Fibroblast of lung (primary cell): ENCODE measurements at regions not wholly inside any gene's neighbourhood (a gene's known extent, or its start where the extent isn't known, plus 50 kb on each side); places are given as distances from the start of the nearest gene placed in this dataset.

Source experiments
- DNase-seq, 2 donors: peaks; one replicate each; pipeline versions ENCODE4 v3.0.0 to v3.0.0-alpha.2; 2010; ENCODE audit warnings: low read depth in 2 of 2
- H2AFZ ChIP-seq: 2 replicates; pipeline ENCODE4 v1.5.1; 2012; ENCODE audit warnings: low read length, control low read depth, inconsistent platforms
- H3K27ac ChIP-seq: 2 replicates; pipeline ENCODE4 v1.5.1; 2011; ENCODE audit warnings: low read length, control low read depth; ENCODE audit not compliant: insufficient read depth
- H3K27me3 ChIP-seq: 2 replicates; pipeline ENCODE4 v1.5.1; 2011; ENCODE audit warnings: mild to moderate bottlenecking, low read length; ENCODE audit not compliant: control insufficient read depth, insufficient read depth
- H3K36me3 ChIP-seq: 2 replicates; pipeline ENCODE4 v1.5.1; 2011; ENCODE audit warnings: low read length; ENCODE audit not compliant: control insufficient read depth, insufficient read depth
- H3K4me1 ChIP-seq: 2 replicates; pipeline ENCODE4 v1.5.1; 2011; ENCODE audit warnings: low read length; ENCODE audit not compliant: control insufficient read depth, insufficient read depth; ENCODE audit errors: extremely low read depth
- H3K4me2 ChIP-seq: 2 replicates; pipeline ENCODE4 v1.5.1; 2011; ENCODE audit warnings: low read length, control low read depth; ENCODE audit not compliant: insufficient read depth; ENCODE audit errors: extremely low read depth
- H3K4me3 ChIP-seq, 4 experiments: fragments of 200-600 bp in 1 of 4; sonication (generic) in 1 of 4; replicated peaks in 1 of 4; 2 replicates each; pipeline ENCODE4 v1.5.1; 2011 to 2016; ENCODE audit warnings: low read length in 4 of 4, low read depth in 3 of 4, mild to moderate bottlenecking in 3 of 4, control low read depth in 2 of 4, inconsistent platforms in 1 of 4, mixed read lengths in 1 of 4; ENCODE audit not compliant: insufficient read depth in 1 of 4; ENCODE audit errors: control extremely low read depth in 1 of 4
- H3K79me2 ChIP-seq: 2 replicates; pipeline ENCODE4 v1.5.1; 2012; ENCODE audit warnings: mild to moderate bottlenecking, low read length, inconsistent platforms; ENCODE audit not compliant: control insufficient read depth, insufficient read depth
- H3K9ac ChIP-seq: 2 replicates; pipeline ENCODE4 v1.5.1; 2011; ENCODE audit warnings: mild to moderate bottlenecking, low read length, control low read depth; ENCODE audit not compliant: insufficient read depth
- H3K9me3 ChIP-seq: 2 replicates; pipeline ENCODE4 v1.5.1; 2012; ENCODE audit warnings: low read depth, low read length; ENCODE audit not compliant: control insufficient read depth, insufficient read depth
- H4K20me1 ChIP-seq: 2 replicates; pipeline ENCODE4 v1.5.1; 2011; ENCODE audit warnings: low read length; ENCODE audit not compliant: control insufficient read depth, insufficient read depth; ENCODE audit errors: extremely low read depth
- EZH2 ChIP-seq: IDR thresholded peaks from 2 replicates; pipeline ENCODE4 v1.5.1; 2012; ENCODE audit warnings: low read length, control low read depth, mild to moderate bottlenecking; ENCODE audit errors: missing control alignments
- TF ChIP-seq, protein P1 (sequence below), 2 donors: IDR thresholded peaks in 1 of 2; conservative IDR thresholded peaks in 1 of 2; 1 replicate in 1 of 2; 2 replicates in 1 of 2; pipeline ENCODE4 v1.5.1; 2011 to 2012; ENCODE audit warnings: low read length in 2 of 2, control low read depth in 1 of 2, inconsistent platforms in 1 of 2, low read depth in 1 of 2, mild to moderate bottlenecking in 1 of 2

DNA sequence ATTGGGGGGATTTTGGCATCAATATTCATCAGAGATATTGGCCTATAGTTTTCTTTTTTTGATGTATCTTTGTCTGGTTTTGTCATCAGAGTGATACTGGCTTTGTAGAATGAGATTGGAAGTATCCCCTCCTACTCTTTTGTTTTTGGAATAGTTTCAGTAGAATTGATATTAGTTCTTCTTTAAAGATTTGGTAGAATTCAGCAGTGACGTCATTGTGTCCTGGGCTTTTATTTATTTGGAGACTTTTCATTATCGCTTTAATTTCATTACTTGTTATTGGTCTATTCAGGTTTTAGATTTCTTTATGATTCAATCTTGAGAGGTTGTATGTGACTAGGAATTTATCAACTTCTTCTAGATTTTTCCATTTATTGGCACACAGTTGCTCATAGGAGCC lies 825.5 kb upstream of the NXPH2 start:
- Histone ChIP-seq H3K4me3 (no peak overlapping the region), H4K20me1 (no peaks in the 10 kb centered on the region), H3K79me2 (no peaks in the 10 kb centered on the region), H3K36me3 (no peaks in the 10 kb centered on the region), H3K9me3 (no peaks in the 10 kb centered on the region), H3K4me1 (no peaks in the 10 kb centered on the region), H2AFZ (no peak overlapping the region), H3K9ac (no peak overlapping the region), H3K27me3 (no peaks in the 10 kb centered on the region), H3K4me2 (no peak overlapping the region), H3K27ac (no peak overlapping the region)
- no peak for TF ChIP-seq EZH2
- TF ChIP-seq, protein P1, sequence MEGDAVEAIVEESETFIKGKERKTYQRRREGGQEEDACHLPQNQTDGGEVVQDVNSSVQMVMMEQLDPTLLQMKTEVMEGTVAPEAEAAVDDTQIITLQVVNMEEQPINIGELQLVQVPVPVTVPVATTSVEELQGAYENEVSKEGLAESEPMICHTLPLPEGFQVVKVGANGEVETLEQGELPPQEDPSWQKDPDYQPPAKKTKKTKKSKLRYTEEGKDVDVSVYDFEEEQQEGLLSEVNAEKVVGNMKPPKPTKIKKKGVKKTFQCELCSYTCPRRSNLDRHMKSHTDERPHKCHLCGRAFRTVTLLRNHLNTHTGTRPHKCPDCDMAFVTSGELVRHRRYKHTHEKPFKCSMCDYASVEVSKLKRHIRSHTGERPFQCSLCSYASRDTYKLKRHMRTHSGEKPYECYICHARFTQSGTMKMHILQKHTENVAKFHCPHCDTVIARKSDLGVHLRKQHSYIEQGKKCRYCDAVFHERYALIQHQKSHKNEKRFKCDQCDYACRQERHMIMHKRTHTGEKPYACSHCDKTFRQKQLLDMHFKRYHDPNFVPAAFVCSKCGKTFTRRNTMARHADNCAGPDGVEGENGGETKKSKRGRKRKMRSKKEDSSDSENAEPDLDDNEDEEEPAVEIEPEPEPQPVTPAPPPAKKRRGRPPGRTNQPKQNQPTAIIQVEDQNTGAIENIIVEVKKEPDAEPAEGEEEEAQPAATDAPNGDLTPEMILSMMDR (conservative IDR thresholded peaks at IDR 0.05 in 1 of 2, IDR thresholded peaks at IDR 0.05 in 1 of 2; ENCODE audit: low read depth in 1 of 2, low read length in 2 of 2): no peak
- no peak for DNase-seq

DNA sequence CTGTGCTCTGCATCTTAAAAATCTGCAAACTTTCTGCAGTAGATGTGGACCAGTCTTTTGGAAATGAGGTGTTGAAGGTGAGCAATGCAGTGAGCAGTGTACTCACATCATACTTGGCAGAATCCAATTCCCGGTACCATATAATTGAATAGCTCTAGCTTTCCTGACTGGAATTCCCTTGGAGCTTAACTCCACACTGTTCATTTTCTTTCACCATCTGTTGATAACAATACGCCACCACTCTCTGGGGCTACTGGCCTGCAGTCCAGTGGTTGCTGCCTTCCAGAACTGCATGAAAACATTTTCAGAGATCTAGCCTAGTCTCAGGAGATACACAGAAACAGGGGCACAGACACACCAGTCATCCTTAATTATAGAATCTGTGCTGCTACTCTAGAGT lies 820.0 kb upstream of the NXPH2 start:
- Histone ChIP-seq H3K9me3 (no peaks in the 10 kb centered on the region), H3K27me3 (no peaks in the 10 kb centered on the region), H3K4me1 (no peaks in the 10 kb centered on the region), H3K27ac (no peak overlapping the region), H2AFZ (no peak overlapping the region), H3K79me2 (no peaks in the 10 kb centered on the region), H3K4me2 (no peak overlapping the region), H3K36me3 (no peaks in the 10 kb centered on the region), H3K4me3 (no peak overlapping the region), H4K20me1 (no peaks in the 10 kb centered on the region), H3K9ac (no peak overlapping the region)
- TF ChIP-seq, protein P1 (conservative IDR thresholded peaks at IDR 0.05 in 1 of 2, IDR thresholded peaks at IDR 0.05 in 1 of 2; ENCODE audit: low read depth in 1 of 2, low read length in 2 of 2): no peak
- TF ChIP-seq EZH2: no peak
- no peak for DNase-seq

DNA sequence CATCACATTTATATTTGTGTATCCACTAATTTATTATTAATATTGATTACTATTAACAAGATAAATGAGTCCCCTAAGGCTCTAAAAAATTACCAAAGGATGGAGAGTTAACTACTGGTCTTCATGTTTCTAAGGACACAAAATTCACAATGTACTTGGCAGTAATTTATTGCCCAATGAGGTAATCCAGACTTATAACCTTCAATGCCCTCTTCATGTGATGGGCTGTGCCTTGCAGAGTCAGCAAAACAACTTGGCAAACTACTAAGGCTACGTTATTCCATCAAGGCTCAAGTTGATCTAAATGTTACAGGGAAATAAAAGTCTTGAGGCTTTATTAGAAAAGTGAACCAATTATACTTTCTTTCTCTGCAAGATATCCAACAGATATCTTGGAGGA lies 804.9 kb upstream of the NXPH2 start:
- Histone ChIP-seq H4K20me1 (no peaks in the 10 kb centered on the region), H3K27me3 (no peaks in the 10 kb centered on the region), H3K36me3 (no peaks in the 10 kb centered on the region), H2AFZ (no peak overlapping the region), H3K9ac (no peak overlapping the region), H3K27ac (no peak overlapping the region), H3K9me3 (no peaks in the 10 kb centered on the region), H3K4me1 (no peaks in the 10 kb centered on the region), H3K4me2 (no peak overlapping the region), H3K79me2 (no peaks in the 10 kb centered on the region), H3K4me3 (no peak overlapping the region)
- TF ChIP-seq, protein P1 (conservative IDR thresholded peaks at IDR 0.05 in 1 of 2, IDR thresholded peaks at IDR 0.05 in 1 of 2; ENCODE audit: low read depth in 1 of 2, low read length in 2 of 2): no peak
- TF ChIP-seq EZH2: no peak
- DNase-seq: no peak
